ENCODE measurements at regions not wholly inside any gene's neighbourhood (a gene's known extent, or its start where the extent isn't known, plus 50 kb on each side); places are given as distances from the start of the nearest gene placed in this dataset.
"Not testable (repeated sequence)": the region's sequence is repeated elsewhere in the genome, so short reads cannot be mapped to it uniquely, and the experiment has no call there.

- H3K4me1 ChIP-seq, result no peaks in the 10 kb centered on the region
- no peak overlapping the region for H3K4me3 ChIP-seq
- 88 to 91% methylated on average over 3 of the region's 3 CpGs for WGBS, 2 donors
- peaks cover 0 to 16% (median 0%) of the 10 kb centered on the region in 3 donors for H3K27me3 ChIP-seq
- H3K27ac ChIP-seq, result no peak overlapping the region
- intact Hi-C loops (cut with DNase I), result no loop called here
- H3K36me3 ChIP-seq, result no peaks in the 10 kb centered on the region
- H3K9me3 ChIP-seq, result no peaks in the 10 kb centered on the region
- no peak for TF ChIP-seq CTCF (IDR thresholded peaks at IDR 0.05)
- TF ChIP-seq POLR2A (IDR thresholded peaks at IDR 0.05), result no peak
- TF ChIP-seq EP300 (IDR thresholded peaks at IDR 0.05), result no peak
- no peak for TF ChIP-seq POLR2AphosphoS5 (IDR thresholded peaks at IDR 0.05)
- no peak for DNase-seq
Measured at GRCh38 chr5:87776785-87777184, 364.1 kb upstream of the CCNH start.

- H3K9me3 ChIP-seq; H3K36me3 ChIP-seq; DNase-seq; H3K4me1 ChIP-seq; H3K4me3 ChIP-seq; H3K27ac ChIP-seq; intact Hi-C loops (cut with DNase I): not testable (repeated sequence)
- H3K27me3 ChIP-seq, result peaks cover 0 to 13% (median 0%) of the 10 kb centered on the region in 3 donors
- 90 to 91% methylated on average over 7 of the region's 7 CpGs for WGBS, 2 donors
Measured at GRCh38 chr5:87776302-87776701, 363.6 kb upstream of the CCNH start.

- Histone ChIP-seq H3K4me1 (no peaks in the 10 kb centered on the region), H3K27me3 (peaks cover 0 to 18% (median 0%) of the 10 kb centered on the region in 3 donors), H3K4me3 (no peak overlapping the region), H3K9me3 (no peaks in the 10 kb centered on the region), H3K36me3 (no peaks in the 10 kb centered on the region), H3K27ac (no peak overlapping the region)
- 77 to 79% methylated on average over 2 of the region's 2 CpGs for WGBS, 2 donors
- intact Hi-C loops (cut with DNase I), result no loop called here
- no peak for DNase-seq
- TF ChIP-seq POLR2AphosphoS5 (IDR thresholded peaks at IDR 0.05) (no peak), CTCF (IDR thresholded peaks at IDR 0.05) (no peak), EP300 (IDR thresholded peaks at IDR 0.05) (no peak), POLR2A (IDR thresholded peaks at IDR 0.05) (no peak)
Measured at GRCh38 chr5:87775228-87775627, 362.5 kb upstream of the CCNH start.

- H3K27me3 ChIP-seq, result peaks cover 0 to 18% (median 0%) of the 10 kb centered on the region in 3 donors
- no peak overlapping the region for H3K4me3 ChIP-seq
- TF ChIP-seq CTCF (IDR thresholded peaks at IDR 0.05), result no peak
- no peak for TF ChIP-seq EP300 (IDR thresholded peaks at IDR 0.05)
- no peak for TF ChIP-seq POLR2AphosphoS5 (IDR thresholded peaks at IDR 0.05)
- no peak for TF ChIP-seq POLR2A (IDR thresholded peaks at IDR 0.05)
- H3K9me3 ChIP-seq, result no peaks in the 10 kb centered on the region
- no peaks in the 10 kb centered on the region for H3K36me3 ChIP-seq
- H3K4me1 ChIP-seq, result no peaks in the 10 kb centered on the region
- 72 to 75% methylated on average over 1 of the region's 1 CpG for WGBS, 2 donors
- intact Hi-C loops (cut with DNase I), result no loop called here
- DNase-seq, result no peak
- H3K27ac ChIP-seq, result no peak overlapping the region
Measured at GRCh38 chr5:87774804-87775203, 362.1 kb upstream of the CCNH start.

- TF ChIP-seq POLR2AphosphoS5 (IDR thresholded peaks at IDR 0.05), result no peak
- TF ChIP-seq EP300 (IDR thresholded peaks at IDR 0.05), result no peak
- no peak for TF ChIP-seq POLR2A (IDR thresholded peaks at IDR 0.05)
- no peak for TF ChIP-seq CTCF (IDR thresholded peaks at IDR 0.05)
- Histone ChIP-seq H3K4me1 (no peaks in the 10 kb centered on the region), H3K36me3 (no peaks in the 10 kb centered on the region), H3K9me3 (no peaks in the 10 kb centered on the region), H3K4me3 (no peak overlapping the region), H3K27ac (no peak overlapping the region), H3K27me3 (peaks cover 0 to 13% (median 0%) of the 10 kb centered on the region in 3 donors)
- 22 to 31% methylated on average over 16 of the region's 16 CpGs for WGBS, 2 donors
- no peak for DNase-seq
- intact Hi-C loops (cut with DNase I), result no loop called here
Measured at GRCh38 chr5:87770601-87771121, 357.9 kb upstream of the CCNH start.

Measured in sigmoid colon (tissue), 6 donors.